Hepatocyte (in vitro differentiated cells): ENCODE measurements at regions not wholly inside any gene's neighbourhood (a gene's known extent, or its start where the extent isn't known, plus 50 kb on each side); places are given as distances from the start of the nearest gene placed in this dataset.
A peak's percentile ranks its signal among the peaks of the same experiment; 100 is the strongest.

Experiments used
- DNase-seq: peaks from one replicate; pipeline ENCODE4 v3.0.0-alpha.2; 2016; ENCODE audit warnings: low spot score
- H2AFZ ChIP-seq: fragments of 200-600 bp; sonication (generic); 2 replicates; pipeline ENCODE4 v1.6.0; 2016; ENCODE audit warnings: antibody characterized with exemption, mild to moderate bottlenecking
- H3K27ac ChIP-seq: fragments of 200-600 bp; sonication (generic); 2 replicates; pipeline ENCODE4 v1.5.1; 2016; ENCODE audit warnings: mild to moderate bottlenecking
- H3K27me3 ChIP-seq: fragments of 200-600 bp; sonication (generic); 2 replicates; pipeline ENCODE4 v1.6.1; 2016
- H3K36me3 ChIP-seq: fragments of 200-600 bp; sonication (generic); replicated peaks from 2 replicates; pipeline ENCODE4 v1.5.1; 2016; ENCODE audit warnings: low read depth; ENCODE audit not compliant: insufficient read depth
- H3K4me1 ChIP-seq: fragments of 200-600 bp; sonication (generic); 2 replicates; pipeline ENCODE4 v1.5.1; 2016; ENCODE audit warnings: mild to moderate bottlenecking, moderate library complexity; ENCODE audit not compliant: insufficient read depth
- H3K4me2 ChIP-seq: fragments of 200-600 bp; sonication (generic); 2 replicates; pipeline ENCODE4 v1.6.0; 2016
- H3K4me3 ChIP-seq: fragments of 200-600 bp; sonication (generic); 2 replicates; pipeline ENCODE4 v1.5.1; 2016; ENCODE audit warnings: mild to moderate bottlenecking
- H3K79me2 ChIP-seq: fragments of 200-600 bp; sonication (generic); 2 replicates; pipeline ENCODE4 v1.6.0; 2017; ENCODE audit warnings: mild to moderate bottlenecking
- H3K9me2 ChIP-seq: fragments of 200-600 bp; sonication (generic); replicated peaks from 2 replicates; pipeline ENCODE4 v1.6.0; 2017; ENCODE audit warnings: mild to moderate bottlenecking; ENCODE audit not compliant: insufficient read depth
- H3K9me3 ChIP-seq: fragments of 200-600 bp; sonication (generic); 2 replicates; pipeline ENCODE4 v1.5.1; 2016; ENCODE audit warnings: low read depth, mild to moderate bottlenecking
- H4K20me1 ChIP-seq: fragments of 200-600 bp; sonication (generic); 2 replicates; pipeline ENCODE4 v1.6.0; 2016; ENCODE audit warnings: mild to moderate bottlenecking; ENCODE audit not compliant: insufficient read depth, poor library complexity, severe bottlenecking
- CTCF ChIP-seq: fragments of 200-600 bp; sonication (generic); IDR thresholded peaks from 2 replicates; pipeline ENCODE4 v1.5.1; 2016; ENCODE audit warnings: antibody characterized with exemption, mild to moderate bottlenecking; ENCODE audit not compliant: poor library complexity
- EZH2 ChIP-seq: fragments of 200-600 bp; sonication (generic); IDR thresholded peaks from 2 replicates; pipeline ENCODE4 v1.6.1; 2016; ENCODE audit warnings: antibody characterized with exemption, mild to moderate bottlenecking, borderline replicate concordance
- EZH2phosphoT487 ChIP-seq: fragments of 200-600 bp; sonication (generic); IDR thresholded peaks from one replicate; pipeline ENCODE4 v1.6.1; 2018; ENCODE audit warnings: antibody characterized with exemption, mild to moderate bottlenecking, low read depth, moderate library complexity; ENCODE audit not compliant: unreplicated experiment, severe bottlenecking
- WGBS: methylation state at CpG from one replicate; pipeline ENCODE4 v1.1.6; 2016; ENCODE audit warnings: low lambda C conversion rate; ENCODE audit errors: missing lambda C conversion rate; 5-methylcytosine and 5-hydroxymethylcytosine counted together

DNA sequence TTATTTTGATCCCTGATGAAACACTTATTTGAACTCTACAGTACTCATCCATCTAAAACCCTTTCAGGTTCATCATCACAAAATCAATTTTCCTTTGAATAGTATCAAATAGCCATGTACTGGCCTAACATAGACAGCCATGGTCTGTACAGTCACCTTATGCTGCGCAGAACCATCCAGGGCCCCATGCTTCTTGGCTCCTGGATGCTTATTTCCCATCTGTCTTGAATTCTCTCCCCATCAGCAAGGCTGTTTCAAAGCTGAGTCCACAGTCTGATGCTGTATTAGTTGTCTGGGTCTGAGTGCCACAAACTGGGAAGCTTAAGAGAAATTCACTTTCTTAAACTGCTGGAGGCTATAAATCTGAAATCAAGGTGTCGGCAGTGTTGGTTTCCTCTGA is 290.2 kb downstream of the OSR1 start:
- no peak for DNase-seq
- no peaks in the 10 kb centered on the region for H3K36me3 ChIP-seq
- H3K4me1 ChIP-seq: no peaks in the 10 kb centered on the region
- 91% methylated on average over 2 of the region's 2 CpGs for WGBS
- TF ChIP-seq EZH2phosphoT487 (no peak), EZH2 (no peak), CTCF (no peak)
- H3K4me3 ChIP-seq: no peak overlapping the region
- H3K4me2 ChIP-seq: no peak overlapping the region
- no peaks in the 10 kb centered on the region for H4K20me1 ChIP-seq
- H3K9me2 ChIP-seq: no peaks in the 10 kb centered on the region
- no peaks in the 10 kb centered on the region for H3K9me3 ChIP-seq
- no peaks in the 10 kb centered on the region for H3K79me2 ChIP-seq
- no peak overlapping the region for H2AFZ ChIP-seq
- no peaks in the 10 kb centered on the region for H3K27me3 ChIP-seq
- no peak overlapping the region for H3K27ac ChIP-seq

DNA sequence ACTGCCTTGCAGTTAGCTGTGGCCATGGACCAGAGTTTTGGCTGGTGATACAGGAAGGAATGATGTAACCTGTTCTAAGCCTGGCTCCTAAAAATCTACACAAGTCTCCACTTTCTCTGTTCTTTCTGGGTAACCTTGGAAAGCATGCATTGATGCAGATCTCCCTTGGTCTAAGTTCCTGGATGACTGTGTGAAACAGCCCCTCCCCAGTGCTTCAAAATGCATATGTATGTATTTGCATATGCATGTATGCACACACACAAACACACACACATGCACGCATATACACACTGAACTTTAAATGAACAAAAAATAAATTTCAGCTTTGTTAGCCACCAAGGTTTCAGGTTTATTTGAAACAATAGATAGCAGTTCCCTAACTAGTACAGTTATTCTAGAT is 296.1 kb downstream of the OSR1 start:
- Histone ChIP-seq H3K4me3 (no peak overlapping the region), H3K9me3 (no peaks in the 10 kb centered on the region), H2AFZ (no peak overlapping the region), H3K4me2 (no peak overlapping the region), H3K4me1 (peaks cover 9% of the 10 kb centered on the region), H3K9me2 (no peaks in the 10 kb centered on the region), H3K79me2 (no peaks in the 10 kb centered on the region), H4K20me1 (no peaks in the 10 kb centered on the region), H3K36me3 (no peaks in the 10 kb centered on the region), H3K27me3 (no peaks in the 10 kb centered on the region), H3K27ac (no peak overlapping the region)
- no peak for DNase-seq
- TF ChIP-seq CTCF (no peak), EZH2phosphoT487 (no peak), EZH2 (no peak)
- WGBS: 75% methylated on average over 1 of the region's 1 CpG

DNA sequence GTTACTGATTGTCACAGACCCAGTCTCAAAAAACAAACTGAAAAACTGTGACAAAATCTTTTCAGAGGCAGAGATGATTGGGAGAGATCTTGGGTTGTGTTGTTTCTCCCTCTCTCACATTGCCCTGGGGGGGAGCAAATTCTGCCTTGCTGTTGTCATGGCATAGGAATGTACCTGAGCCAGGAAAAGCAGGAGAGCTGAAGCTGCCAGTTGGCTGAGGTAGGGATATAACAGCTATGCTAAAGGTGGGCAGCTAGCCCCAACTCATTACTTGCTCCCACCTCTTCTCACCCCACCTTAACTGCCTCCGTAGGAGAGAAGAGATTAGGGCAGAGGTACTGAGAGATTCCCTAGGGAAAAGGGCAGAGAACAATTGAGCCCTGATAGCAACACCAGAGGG is 299.3 kb downstream of the OSR1 start:
- no peak overlapping the region for H3K4me2 ChIP-seq
- no peaks in the 10 kb centered on the region for H3K9me3 ChIP-seq
- H4K20me1 ChIP-seq: no peaks in the 10 kb centered on the region
- TF ChIP-seq EZH2 (no peak), EZH2phosphoT487 (no peak), CTCF (no peak)
- no peak overlapping the region for H3K27ac ChIP-seq
- DNase-seq: peak; percentile 31
- peaks cover 9% of the 10 kb centered on the region for H3K4me1 ChIP-seq
- no peaks in the 10 kb centered on the region for H3K36me3 ChIP-seq
- no peaks in the 10 kb centered on the region for H3K9me2 ChIP-seq
- WGBS: 19% methylated on average over 1 of the region's 1 CpG
- no peaks in the 10 kb centered on the region for H3K27me3 ChIP-seq
- H3K79me2 ChIP-seq: no peaks in the 10 kb centered on the region
- no peak overlapping the region for H2AFZ ChIP-seq
- no peak overlapping the region for H3K4me3 ChIP-seq

GRCh38 chr2:19051203-19051831 is 307.1 kb downstream of the OSR1 start:
- no peak for DNase-seq
- Histone ChIP-seq H3K4me1 (no peaks in the 10 kb centered on the region), H3K4me2 (no peak overlapping the region), H3K9me2 (no peaks in the 10 kb centered on the region), H3K79me2 (no peaks in the 10 kb centered on the region), H4K20me1 (no peaks in the 10 kb centered on the region), H3K9me3 (no peaks in the 10 kb centered on the region), H3K27ac (no peak overlapping the region), H3K27me3 (no peaks in the 10 kb centered on the region), H2AFZ (no peak overlapping the region), H3K36me3 (no peaks in the 10 kb centered on the region), H3K4me3 (no peak overlapping the region)
- no peak for TF ChIP-seq CTCF
- no peak for TF ChIP-seq EZH2phosphoT487
- no peak for TF ChIP-seq EZH2
- 93% methylated on average over 5 of the region's 5 CpGs for WGBS
